ENCODE measurements at regions not wholly inside any gene's neighbourhood (a gene's known extent, or its start where the extent isn't known, plus 50 kb on each side); places are given as distances from the start of the nearest gene placed in this dataset.

DNA sequence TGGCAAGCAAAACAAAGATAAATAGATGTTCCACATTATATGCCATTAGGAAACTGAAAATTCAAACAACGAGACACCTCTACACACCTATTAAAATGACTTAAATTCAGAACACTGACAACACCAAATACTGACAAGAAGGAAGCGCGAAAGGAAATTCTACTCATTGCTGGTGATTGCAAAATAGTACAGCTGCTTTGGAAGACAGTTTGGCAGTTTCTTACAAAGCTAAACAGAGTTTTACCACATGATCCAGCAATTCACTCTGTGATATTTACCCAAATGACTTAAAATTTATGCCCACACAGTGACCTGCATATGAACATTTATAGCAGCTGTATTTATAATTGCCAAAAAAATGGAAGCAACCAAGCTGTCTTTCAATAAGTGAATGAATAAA is 232.6 kb downstream of the CASP12 start:
- TF ChIP-seq GATA2 (IDR thresholded peaks at IDR 0.05; ENCODE audit: low read depth, low read length), result no peak
- no peak for TF ChIP-seq GATA3 (IDR thresholded peaks at IDR 0.05; ENCODE audit: low read depth, low read length)
